Activated T-helper 1 cell treated with anti-CD3 and anti-CD28 coated beads, Interleukin-2, amount 50 U/mL, for 16 hours (primary cell): ENCODE measurements at regions not wholly inside any gene's neighbourhood (a gene's known extent, or its start where the extent isn't known, plus 50 kb on each side); places are given as distances from the start of the nearest gene placed in this dataset.

ENCODE experiments used
- DNase-seq, 2 donors: peaks; one replicate each; pipeline ENCODE4 v3.0.0-alpha.2; 2020; ENCODE audit warnings: low read depth in 1 of 2, low spot score in 1 of 2

DNA sequence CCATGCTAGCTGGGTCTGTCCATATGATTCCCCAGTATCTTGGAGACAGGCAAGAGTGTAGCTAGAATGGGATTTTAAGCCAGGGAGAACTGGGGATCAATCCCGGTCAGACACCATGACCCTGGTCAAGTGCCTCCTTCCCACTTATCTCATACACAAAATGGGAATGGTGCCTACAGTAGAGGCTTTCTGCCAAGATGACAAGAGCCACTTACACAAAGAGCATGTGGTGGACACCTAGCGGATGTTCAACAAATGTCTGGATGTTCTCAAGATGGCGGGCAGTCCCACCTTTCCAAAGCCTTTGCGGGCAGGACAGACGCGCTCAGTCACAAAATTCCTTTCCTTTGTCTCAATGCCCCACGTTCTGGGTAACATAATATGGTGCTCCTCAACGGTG lies 57.3 kb downstream of the MAF start:
- no peak for DNase-seq

DNA sequence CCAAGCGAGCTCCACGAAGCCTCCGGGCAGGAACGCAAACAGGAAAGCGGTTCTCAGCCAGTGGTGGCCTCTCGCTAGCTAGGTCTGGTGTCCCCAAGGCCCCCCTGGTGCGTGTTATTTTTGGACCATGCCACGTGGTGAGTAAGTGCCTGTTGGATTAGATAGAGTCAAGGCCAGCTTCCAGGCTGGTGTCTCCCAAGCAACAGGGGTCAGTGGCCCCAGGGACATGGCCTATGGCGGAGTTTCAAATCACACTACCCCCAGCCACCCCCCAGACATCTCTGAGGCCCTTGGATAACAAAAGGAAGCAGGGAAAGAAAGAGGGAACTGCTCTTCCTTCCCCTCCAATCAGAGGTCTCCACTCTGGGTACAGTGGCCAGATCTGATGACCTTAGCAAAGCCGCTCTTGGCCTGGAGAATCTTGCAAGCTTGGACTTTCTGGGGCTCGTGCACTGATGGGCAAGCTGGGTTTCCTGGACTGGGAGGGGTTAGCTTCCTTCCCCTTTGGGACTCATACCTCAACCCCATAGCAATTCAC lies 58.2 kb downstream of the MAF start:
- no peak for DNase-seq

DNA sequence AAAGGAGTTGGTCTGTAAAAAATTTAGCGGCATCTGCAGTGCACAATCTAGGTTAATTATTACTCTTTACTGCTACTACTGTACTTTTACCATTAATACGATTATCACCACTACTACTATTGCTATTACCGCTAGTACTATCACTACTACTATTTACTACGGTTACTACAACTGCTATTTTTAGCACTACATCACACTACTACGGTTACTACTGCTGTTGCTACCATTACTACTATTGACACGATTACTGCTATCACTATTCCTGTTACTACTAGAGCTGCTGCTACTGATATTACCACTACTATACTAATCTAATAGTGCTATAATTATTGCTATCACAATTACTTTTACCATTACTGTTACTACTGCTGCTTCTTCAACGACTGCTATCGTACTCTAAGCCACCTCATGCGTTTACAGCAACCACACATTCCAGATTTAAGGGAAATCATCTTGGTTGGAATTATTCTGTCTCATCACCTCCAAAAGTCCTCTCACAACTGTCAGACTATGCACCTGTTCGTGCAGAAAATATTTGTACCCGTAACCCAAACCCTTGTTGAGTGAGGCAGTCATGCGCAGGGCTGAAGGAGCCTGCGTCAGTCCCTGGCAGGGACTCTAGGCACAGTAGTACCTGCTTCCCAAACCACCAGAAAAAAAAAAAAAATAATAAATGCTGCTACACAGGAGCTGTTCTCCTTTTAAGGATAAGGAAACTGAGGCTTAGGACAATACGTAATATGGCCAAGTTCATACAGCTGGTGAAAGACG lies 59.5 kb downstream of the MAF start:
- no peak for DNase-seq

DNA sequence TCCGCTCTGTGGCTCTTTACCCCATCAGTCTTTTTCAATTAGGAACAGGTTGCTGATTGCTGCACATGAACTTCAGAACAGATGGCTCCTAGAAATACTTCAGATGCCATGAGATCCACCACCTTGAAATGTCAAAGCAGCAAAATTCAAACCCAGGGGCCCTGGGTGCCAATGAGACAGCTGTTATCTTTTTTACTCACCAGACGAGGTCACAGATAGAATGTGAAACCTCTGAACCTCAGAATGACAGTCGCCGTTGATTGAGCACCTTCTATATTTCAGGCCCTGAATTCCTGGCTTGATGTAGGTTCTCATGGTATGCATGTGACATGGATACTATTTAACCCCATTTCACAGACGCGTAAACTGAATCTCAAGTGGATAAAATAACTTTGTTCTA lies 63.0 kb downstream of the MAF start:
- no peak for DNase-seq

DNA sequence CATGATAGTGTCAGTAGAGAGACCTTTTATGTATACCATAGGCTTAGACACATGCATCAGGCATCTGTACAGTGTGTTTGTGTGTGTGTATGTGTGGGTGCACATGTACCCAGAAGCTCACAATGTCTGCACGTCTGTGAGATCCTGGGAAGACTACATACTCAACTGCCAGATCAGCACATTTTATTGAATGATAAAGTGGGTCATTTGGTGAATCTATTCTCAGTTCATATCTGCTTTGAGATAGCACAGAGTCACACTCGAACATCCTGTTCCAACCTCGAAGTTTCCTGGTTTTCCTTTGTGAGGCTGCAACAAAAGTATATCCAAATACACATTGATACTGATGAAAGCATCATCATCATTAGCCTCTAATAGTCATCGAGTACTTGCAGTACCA lies 63.6 kb downstream of the MAF start:
- DNase-seq, result no peak

DNA sequence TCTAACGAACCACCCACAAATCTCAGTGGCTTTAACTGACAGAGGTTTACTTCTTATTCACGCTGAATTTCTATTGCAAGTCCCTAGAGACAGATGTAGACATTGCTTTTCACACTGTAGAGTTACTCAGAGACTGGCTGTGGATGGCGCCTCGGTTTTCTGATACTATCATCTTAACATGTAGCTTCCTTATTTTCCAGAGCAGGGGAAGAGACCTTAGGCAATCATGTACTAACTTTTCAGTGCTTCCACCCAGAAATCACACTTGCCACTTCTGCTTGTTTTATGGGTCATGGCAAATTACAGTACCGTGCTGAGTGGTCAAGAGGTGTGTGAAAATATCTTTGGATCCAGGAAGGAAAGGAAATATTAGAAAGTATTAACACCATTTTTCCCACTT lies 65.4 kb downstream of the MAF start:
- no peak for DNase-seq

DNA sequence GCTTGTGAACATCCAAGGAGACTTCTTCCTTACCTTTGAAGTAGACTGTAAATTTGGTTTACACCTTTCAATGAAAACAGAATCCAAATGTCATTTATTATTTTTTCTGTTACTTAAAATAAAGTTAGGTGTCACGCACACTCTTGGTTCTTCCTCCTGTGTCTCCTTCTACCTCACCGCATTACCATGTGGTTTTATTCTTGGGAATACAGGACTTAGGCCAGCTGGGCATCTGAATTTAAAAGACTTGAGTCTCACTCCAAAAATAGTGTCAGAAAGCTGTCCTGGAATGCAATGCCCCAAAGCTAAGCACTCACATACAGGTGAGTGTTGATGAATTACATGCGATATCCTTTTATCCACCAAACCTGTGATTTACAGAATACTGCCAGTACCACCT lies 66.4 kb downstream of the MAF start:
- DNase-seq, result no peak

DNA sequence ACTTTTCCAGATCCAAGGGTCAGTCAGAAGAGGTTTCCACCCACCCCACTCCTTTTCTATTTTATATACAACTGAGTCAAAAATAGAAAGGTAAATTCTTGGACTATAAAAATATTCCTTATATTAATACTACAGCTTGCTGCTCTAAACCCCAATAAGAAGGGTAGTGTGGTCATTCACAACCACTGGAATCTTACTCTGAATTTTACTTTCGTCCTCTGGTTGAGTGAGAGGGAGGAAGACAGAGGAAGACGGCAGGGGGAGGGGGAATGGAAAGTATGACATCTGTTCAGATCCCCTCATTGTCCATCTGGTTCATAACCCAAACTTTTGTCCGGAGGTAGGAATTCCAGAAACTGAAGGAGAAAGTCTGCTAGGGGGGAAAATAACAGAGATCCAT lies 67.2 kb downstream of the MAF start:
- DNase-seq, result no peak

DNA sequence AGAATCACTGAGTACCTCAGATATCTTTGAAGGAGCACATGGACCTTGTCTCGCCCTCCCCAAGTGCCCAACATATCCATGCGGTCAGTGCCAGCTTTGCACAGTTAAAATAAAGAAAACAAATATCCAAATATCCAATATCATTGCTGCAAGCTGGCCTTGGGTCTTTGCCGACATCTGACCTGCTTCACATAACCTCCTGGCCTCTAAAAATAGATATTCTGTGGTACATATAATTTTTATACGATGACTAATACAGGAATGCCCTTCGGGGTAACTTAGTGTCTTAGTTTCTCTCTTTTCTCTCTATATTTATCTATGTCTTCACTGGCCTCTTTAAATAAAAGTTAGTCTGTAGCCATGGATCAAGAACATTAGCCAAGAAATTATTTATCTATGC lies 67.8 kb downstream of the MAF start:
- no peak for DNase-seq

DNA sequence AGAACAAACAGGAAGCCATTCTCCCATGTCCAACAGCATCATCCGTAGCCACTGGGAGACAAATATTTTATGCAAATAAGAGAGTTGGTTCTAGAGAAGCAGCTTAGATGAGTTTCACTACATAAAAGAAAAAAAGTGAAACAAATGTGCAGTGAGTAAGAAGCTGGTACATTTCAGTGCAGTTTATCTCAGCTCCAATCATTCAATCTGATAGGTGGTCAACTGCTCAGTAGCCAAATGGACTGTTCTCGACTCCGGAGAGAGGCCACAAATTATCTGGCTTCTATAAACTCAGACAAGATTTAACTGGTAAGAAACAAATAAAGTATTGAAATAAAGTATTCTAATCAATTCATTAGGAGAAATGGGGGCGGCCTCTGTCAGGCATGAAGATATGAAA lies 68.3 kb downstream of the MAF start:
- DNase-seq, result no peak

DNA sequence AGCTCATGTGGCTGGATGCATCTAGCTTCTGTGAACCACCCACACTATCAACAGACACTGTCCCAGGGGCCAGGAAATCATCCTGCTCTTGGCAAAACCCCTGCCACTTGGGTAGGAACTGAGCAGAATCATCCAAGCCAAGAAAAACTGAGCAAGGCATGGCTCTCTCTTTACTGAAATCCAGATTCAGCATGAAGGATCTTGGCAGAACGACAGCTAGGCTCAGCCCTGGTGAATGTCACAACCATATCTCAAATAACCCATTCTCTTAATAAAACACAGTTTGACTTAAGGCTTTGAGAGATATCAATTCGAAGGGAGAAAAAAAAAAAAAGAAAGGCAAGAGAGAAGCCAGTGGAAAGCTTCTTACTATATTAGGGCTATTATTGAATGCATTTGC lies 72.2 kb downstream of the MAF start:
- no peak for DNase-seq

DNA sequence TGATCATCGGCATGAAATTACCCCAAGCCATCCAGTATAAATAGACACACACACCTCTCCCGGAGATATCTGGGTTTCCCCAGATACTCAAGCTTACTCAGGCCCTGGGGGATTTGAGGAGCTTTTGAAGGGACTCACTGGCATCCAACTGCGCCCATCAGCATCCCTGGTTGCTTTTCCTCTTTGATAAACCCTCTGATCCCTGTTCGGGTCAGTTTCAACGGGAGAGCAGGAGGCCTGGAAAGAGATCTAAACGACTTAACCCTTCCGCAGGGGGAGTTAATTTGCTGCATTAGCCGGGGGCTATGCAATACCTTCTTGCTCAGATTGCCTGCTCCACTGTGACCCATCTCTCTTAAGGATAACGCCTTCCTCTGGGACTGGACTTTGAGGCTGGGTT lies 76.6 kb downstream of the MAF start:
- DNase-seq, result no peak

DNA sequence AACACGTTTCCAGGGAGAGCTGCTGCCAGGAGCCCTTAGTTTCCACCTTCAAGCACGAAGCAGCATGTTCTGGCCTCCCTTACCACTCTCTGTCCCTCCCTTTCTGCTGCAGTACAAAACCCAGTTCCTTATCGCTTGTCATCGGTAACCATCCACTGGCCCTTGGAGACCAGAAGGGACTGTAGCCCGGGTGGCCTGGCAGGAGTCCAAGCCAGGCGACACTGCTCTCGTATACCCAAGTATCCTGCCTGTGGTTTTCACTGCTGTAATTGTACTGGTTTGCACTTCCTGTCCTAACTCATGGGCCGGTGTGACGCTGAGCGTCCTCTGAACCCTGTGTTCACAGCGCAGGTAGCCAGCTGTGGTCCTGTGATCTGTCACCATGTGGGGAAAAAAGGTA lies 81.1 kb downstream of the MAF start:
- DNase-seq, result no peak

DNA sequence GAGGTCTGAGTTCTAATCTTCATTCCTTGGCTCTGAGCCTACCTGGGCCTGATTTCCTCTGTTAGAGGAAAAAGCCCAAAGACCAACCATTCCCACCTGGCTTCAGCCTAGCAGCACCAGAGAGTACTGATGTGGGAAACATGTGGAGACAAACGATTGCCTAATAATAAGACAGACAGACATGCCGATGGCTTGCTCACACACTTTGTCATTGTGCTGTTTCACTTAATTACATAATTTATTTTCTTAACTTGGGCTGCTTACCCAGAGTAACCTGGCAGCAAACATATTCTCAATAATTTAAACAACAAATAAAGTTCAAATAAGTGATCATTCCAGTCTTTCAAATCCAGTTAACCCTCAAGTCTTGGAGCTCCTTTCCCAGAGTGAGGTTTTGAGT lies 83.4 kb downstream of the MAF start:
- no peak for DNase-seq

DNA sequence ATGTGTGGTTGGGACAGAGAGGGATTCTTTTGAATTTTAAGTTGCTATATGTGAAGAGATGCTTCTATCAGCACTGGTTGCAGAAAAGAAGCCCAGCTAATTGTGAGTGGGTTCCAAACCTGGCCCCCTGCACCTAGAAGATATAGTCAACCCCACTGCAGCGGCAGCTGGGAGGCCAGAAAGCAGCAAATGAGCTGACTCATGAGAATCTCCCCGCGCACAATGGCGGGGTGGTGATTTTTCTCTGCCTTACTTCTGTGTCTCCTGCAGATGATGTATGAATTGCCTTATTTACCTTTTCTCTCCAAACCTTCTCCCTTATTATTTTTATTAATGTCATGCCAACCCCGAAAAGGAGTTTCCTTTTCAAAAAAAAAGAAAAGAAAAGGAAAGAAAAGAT lies 89.7 kb downstream of the MAF start:
- DNase-seq, result no peak

DNA sequence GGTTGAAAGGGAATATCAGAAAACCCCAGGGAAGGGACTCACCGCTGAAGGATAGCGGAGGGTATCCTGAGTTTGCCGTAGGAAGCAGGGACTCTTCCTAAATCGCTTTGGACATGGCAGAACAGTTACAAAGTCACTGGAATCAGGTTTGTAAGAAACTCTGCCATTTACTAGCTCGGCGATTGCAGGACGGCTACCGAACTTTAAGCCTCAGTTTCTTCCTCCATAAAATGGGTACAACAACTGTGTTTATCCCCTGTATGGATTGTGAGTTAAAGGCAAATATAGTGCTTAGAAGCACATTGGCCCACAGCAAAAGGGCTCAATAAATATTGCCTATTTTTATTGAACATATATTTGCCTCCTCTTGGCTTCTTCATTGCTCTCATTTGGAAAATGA lies 90.6 kb downstream of the MAF start:
- DNase-seq, result no peak

DNA sequence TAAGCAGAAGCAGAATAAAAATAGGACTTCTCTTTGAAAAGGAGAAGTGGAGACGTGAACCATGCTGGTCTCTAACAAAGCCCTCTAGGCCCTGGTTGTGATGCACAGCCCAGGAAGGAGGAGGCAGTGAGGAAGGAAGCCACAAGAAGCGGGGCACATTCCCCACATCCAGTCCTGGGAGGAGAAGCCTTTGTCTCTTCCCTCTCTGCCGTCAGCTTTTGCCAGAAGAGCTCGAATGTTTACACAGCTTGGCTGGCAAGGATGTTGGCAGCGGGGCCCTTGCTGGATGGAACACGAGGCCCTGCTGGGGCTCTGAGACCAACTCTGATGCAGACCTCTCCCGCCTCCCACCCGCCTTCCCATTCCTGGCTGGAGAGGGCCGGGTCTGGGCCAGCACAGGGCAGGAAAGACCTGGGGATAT lies 91.3 kb downstream of the MAF start:
- DNase-seq, result no peak

DNA sequence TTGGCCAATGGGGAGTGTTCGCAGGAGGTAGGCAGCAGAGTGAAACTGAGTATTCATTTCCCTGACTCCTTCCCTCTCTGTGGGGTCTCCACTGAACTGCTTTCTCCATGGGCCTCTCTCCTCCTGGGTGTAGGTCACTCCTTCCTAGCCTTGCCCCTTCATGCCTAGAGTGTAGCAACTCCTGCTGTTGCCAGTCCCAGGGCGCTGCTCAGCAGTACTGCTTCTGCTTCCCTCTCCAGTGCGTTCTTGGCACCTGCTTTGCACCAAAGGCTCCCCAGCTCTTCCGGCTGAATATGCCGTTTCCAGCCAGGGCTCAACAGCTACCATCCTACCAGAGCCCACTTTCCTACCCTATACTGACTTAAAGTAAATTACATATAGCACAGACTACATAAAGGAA lies 92.2 kb downstream of the MAF start:
- DNase-seq, result no peak

DNA sequence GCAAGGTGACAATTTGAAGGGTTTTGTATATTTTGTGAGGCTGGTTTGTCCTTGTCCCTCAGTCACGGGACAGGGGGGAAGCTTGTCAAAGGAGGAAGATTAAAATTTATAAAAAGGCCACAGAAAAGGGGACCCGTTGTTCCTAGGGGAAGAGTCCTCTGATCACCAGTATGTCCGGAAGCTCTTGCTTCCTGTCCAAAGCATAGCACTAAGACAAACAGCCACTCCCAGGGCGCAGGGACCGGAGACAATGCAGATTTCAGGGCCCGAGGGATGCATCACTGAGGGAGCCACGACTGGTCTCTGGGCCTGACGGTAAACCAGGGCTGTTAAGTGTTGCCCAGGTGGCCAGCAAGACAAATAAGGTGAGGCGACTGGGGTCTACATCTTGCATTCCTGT lies 95.2 kb downstream of the MAF start:
- DNase-seq, result no peak

DNA sequence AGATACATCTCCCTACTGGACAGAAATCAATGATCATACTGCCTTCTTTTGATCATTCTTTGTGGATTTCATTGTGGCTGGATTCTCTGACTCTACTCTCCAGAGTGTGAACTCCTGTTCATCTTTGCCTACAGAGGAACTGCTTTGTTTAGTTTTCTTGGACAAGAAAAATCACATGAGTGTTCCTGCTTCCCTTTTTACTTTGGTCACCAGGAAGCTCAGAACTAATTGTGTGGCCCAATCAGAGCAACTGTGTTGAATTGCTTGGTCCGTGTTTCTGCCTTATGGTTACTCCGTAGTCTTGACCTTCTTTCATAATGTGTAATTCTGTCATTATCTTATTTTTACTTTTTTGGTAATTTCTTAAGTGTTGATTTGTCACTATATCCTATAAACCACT lies 97.0 kb downstream of the MAF start:
- DNase-seq, result no peak

DNA sequence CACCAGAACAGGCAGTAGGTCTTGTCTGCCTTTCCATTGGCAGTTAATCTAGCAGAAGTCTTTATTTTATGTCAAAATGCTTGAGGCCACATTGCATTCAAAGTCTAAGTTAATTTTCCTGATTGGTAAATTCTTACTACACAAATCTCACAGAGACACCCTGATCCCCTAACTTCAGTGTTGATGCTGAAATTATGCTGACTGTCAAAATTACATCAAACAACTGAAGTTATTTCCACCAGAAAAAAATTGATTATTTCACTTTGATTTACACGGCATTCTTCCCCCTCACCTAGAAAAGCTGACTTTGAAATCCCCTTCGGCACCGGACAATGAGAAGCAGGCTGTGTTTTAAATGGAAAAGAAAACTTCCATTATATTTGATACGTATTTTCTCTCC lies 99.1 kb downstream of the MAF start:
- no peak for DNase-seq

DNA sequence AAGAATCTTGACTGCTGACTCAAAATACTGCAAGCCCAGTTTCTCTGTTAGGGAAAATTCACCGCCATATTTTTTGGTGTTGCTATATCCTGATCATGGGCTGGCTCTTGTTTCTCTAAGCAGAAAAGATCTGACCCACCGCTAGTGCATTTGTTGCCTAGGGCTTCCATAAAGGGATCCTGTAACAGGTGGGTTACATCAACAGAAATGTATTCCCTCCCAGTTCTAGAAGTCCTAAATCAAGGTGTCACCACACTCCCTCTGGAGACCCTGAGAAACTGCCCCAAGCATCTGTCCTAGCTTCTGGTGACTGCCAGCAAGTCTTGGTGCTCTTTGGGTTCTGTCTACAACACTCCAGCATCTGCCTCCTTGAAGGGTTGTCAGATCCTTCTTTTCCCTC lies 99.7 kb downstream of the MAF start:
- DNase-seq, result no peak

DNA sequence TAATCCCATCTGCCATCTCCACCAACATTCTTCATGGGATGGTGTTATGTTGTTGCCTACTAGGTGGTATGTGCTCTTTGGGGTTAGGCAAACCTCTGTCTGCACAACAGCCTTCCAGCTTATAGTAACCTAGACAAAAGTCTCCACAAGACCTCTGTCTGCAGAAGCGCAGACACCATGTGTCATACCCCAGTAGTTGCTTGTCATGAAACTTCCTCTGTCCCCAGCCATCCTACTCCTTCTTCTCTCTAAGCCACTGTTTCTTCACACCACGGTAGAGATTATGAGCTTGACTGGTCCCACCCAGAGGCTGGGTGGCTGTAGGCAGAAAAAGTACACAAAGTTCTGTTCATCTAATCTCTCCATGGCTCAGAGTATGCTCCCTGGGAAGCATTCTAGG lies 100.3 kb downstream of the MAF start:
- no peak for DNase-seq
